SK-N-SH treated with all-trans-retinoic acid at 6 μM for 48 hours (cell line): ENCODE measurements at regions not wholly inside any gene's neighbourhood (a gene's known extent, or its start where the extent isn't known, plus 50 kb on each side); places are given as distances from the start of the nearest gene placed in this dataset.

Source experiments
- ATAC-seq: fragments of 200-7000 bp; cut with Tn5 transposase; 3 replicates; pipeline ENCODE4 v1.9.1; 2020; ENCODE audit warnings: mild to moderate bottlenecking, moderate library complexity
- ARNTL ChIP-seq: fragments of 450-650 bp; formaldehyde crosslinking; IDR thresholded peaks from 2 replicates; pipeline ENCODE4 v1.5.0; 2020; ENCODE audit warnings: low read depth, mild to moderate bottlenecking, moderate library complexity, borderline replicate concordance
- BACH2 ChIP-seq: fragments of 250-450 bp; sonication (Bioruptor Pico); IDR thresholded peaks from 2 replicates; pipeline ENCODE4 v1.9.0; 2021; ENCODE audit warnings: mild to moderate bottlenecking, borderline replicate concordance
- CREB5 ChIP-seq: fragments of 250-450 bp; sonication (Bioruptor Pico); IDR thresholded peaks from 2 replicates; pipeline ENCODE4 v1.5.1; 2020; ENCODE audit warnings: low read depth, mild to moderate bottlenecking, moderate library complexity
- CSDC2 ChIP-seq: fragments of 250-450 bp; sonication (Bioruptor Pico); IDR thresholded peaks from 2 replicates; pipeline ENCODE4 v1.5.0; 2020; ENCODE audit warnings: mild to moderate bottlenecking, moderate library complexity
- CSRNP3 ChIP-seq: fragments of 250-450 bp; sonication (Bioruptor Pico); IDR thresholded peaks from 2 replicates; pipeline ENCODE4 v1.5.1; 2021; ENCODE audit warnings: mild to moderate bottlenecking, moderate library complexity
- ESRRG ChIP-seq: fragments of 250-450 bp; sonication (Bioruptor Pico); IDR thresholded peaks from 2 replicates; pipeline ENCODE4 v1.6.1; 2021; ENCODE audit warnings: mild to moderate bottlenecking
- GLIS3 ChIP-seq: fragments of 250-450 bp; sonication (Bioruptor Pico); IDR thresholded peaks from 2 replicates; pipeline ENCODE4 v1.5.0; 2020; ENCODE audit warnings: mild to moderate bottlenecking, moderate library complexity
- ISL1 ChIP-seq: fragments of 250-450 bp; sonication (Bioruptor Pico); IDR thresholded peaks from 2 replicates; pipeline ENCODE4 v2.1.2; 2022; ENCODE audit warnings: mild to moderate bottlenecking, moderate library complexity
- OSR1 ChIP-seq: fragments of 250-450 bp; sonication (Bioruptor Pico); IDR thresholded peaks from 2 replicates; pipeline ENCODE4 v1.8.0; 2022; ENCODE audit warnings: moderate library complexity, mild to moderate bottlenecking, inconsistent platforms
- PATZ1 ChIP-seq: fragments of 250-450 bp; sonication (Bioruptor Pico); IDR thresholded peaks from 2 replicates; pipeline ENCODE4 v1.8.0; 2020; ENCODE audit warnings: mild to moderate bottlenecking, moderate library complexity, borderline replicate concordance
- POU6F1 ChIP-seq: fragments of 250-450 bp; sonication (Bioruptor Pico); IDR thresholded peaks from 2 replicates; pipeline ENCODE4 v1.8.0; 2021; ENCODE audit warnings: low read depth, mild to moderate bottlenecking, moderate library complexity, borderline replicate concordance
- PPARA ChIP-seq: fragments of 250-450 bp; sonication (Bioruptor Pico); IDR thresholded peaks from 2 replicates; pipeline ENCODE4 v1.5.0; 2020; ENCODE audit warnings: mild to moderate bottlenecking, borderline replicate concordance
- RARB ChIP-seq: fragments of 250-450 bp; sonication (Bioruptor Pico); IDR thresholded peaks from 2 replicates; pipeline ENCODE4 v1.8.0; 2021; ENCODE audit warnings: mild to moderate bottlenecking, moderate library complexity
- SNAI2 ChIP-seq: fragments of 250-450 bp; sonication (Bioruptor Pico); IDR thresholded peaks from 2 replicates; pipeline ENCODE4 v1.5.0; 2020; ENCODE audit warnings: mild to moderate bottlenecking, moderate library complexity
- TCF4 ChIP-seq: fragments of 250-450 bp; sonication (Bioruptor Pico); IDR thresholded peaks from 2 replicates; pipeline ENCODE4 v1.8.0; 2021; ENCODE audit warnings: mild to moderate bottlenecking, moderate library complexity, borderline replicate concordance
- TOX ChIP-seq: fragments of 250-450 bp; sonication (Bioruptor Pico); IDR thresholded peaks from 2 replicates; pipeline ENCODE4 v1.8.0; 2021; ENCODE audit warnings: mild to moderate bottlenecking, moderate library complexity, borderline replicate concordance
- TSHZ2 ChIP-seq: fragments of 250-450 bp; sonication (Bioruptor Pico); IDR thresholded peaks from 2 replicates; pipeline ENCODE4 v1.5.0; 2020; ENCODE audit warnings: mild to moderate bottlenecking, moderate library complexity
- ZC3H10 ChIP-seq: fragments of 250-450 bp; sonication (Bioruptor Pico); IDR thresholded peaks from 2 replicates; pipeline ENCODE4 v1.5.1; 2021; ENCODE audit warnings: mild to moderate bottlenecking, moderate library complexity
- ZFP3 ChIP-seq: fragments of 250-450 bp; sonication (Bioruptor Pico); IDR thresholded peaks from 2 replicates; pipeline ENCODE4 v1.5.0; 2020; ENCODE audit warnings: mild to moderate bottlenecking, moderate library complexity
- ZFP30 ChIP-seq: fragments of 450-650 bp; formaldehyde crosslinking; IDR thresholded peaks from 2 replicates; pipeline ENCODE4 v1.5.0; 2022; ENCODE audit warnings: mild to moderate bottlenecking, moderate library complexity
- ZNF565 ChIP-seq: fragments of 450-650 bp; formaldehyde crosslinking; conservative IDR thresholded peaks from 2 replicates; pipeline ENCODE4 v1.5.0; 2020; ENCODE audit warnings: low read depth, mild to moderate bottlenecking, moderate library complexity
- ZNF70 ChIP-seq: fragments of 450-650 bp; formaldehyde crosslinking; IDR thresholded peaks from 2 replicates; pipeline ENCODE4 v1.5.0; 2020; ENCODE audit warnings: mild to moderate bottlenecking, moderate library complexity
- ZNF8 ChIP-seq: fragments of 450-650 bp; formaldehyde crosslinking; IDR thresholded peaks from 2 replicates; pipeline ENCODE4 v1.5.0; 2020; ENCODE audit warnings: mild to moderate bottlenecking, moderate library complexity

- ATAC-seq, result no peak
- TF ChIP-seq PATZ1 (CRISPR knock-in tag), result no peak
- TF ChIP-seq TCF4 (CRISPR knock-in tag), result no peak
- TF ChIP-seq ZFP30 (CRISPR knock-in tag), result no peak
- TF ChIP-seq CSRNP3 (CRISPR knock-in tag), result no peak
- TF ChIP-seq ZFP3 (CRISPR knock-in tag), result no peak
- no peak for TF ChIP-seq PPARA (CRISPR knock-in tag)
- no peak for TF ChIP-seq ZNF8
- no peak for TF ChIP-seq SNAI2
- no peak for TF ChIP-seq ZNF70 (CRISPR knock-in tag)
- TF ChIP-seq CREB5 (CRISPR knock-in tag), result no peak
- no peak for TF ChIP-seq OSR1
- no peak for TF ChIP-seq ESRRG (CRISPR knock-in tag)
- TF ChIP-seq TSHZ2, result no peak
- TF ChIP-seq POU6F1 (CRISPR knock-in tag), result no peak
- no peak for TF ChIP-seq ARNTL (CRISPR knock-in tag)
- TF ChIP-seq ZNF565 (CRISPR knock-in tag), result no peak
- TF ChIP-seq ZC3H10 (CRISPR knock-in tag), result no peak
These were observed 50.6 kb upstream of the IKZF2 start for GRCh38 chr2:213202011-213202410.

- no peak for ATAC-seq
- TF ChIP-seq TOX (no peak), TCF4 (CRISPR knock-in tag) (no peak), PATZ1 (CRISPR knock-in tag) (no peak), GLIS3 (CRISPR knock-in tag) (no peak), ZNF8 (no peak), ZFP3 (CRISPR knock-in tag) (no peak), BACH2 (no peak), CREB5 (CRISPR knock-in tag) (no peak), ESRRG (CRISPR knock-in tag) (no peak), ISL1 (CRISPR knock-in tag) (no peak), RARB (CRISPR knock-in tag) (no peak), CSDC2 (CRISPR knock-in tag) (no peak), OSR1 (no peak), SNAI2 (no peak), PPARA (CRISPR knock-in tag) (no peak), ARNTL (CRISPR knock-in tag) (no peak), ZNF565 (CRISPR knock-in tag) (no peak), CSRNP3 (CRISPR knock-in tag) (no peak)
- TF ChIP-seq, all 23 proteins: peak for 0
These were observed 54.5 kb upstream of the IKZF2 start for GRCh38 chr2:213205944-213206343.
